Upper lobe of left lung (tissue), 4 donors: ENCODE measurements at regions not wholly inside any gene's neighbourhood (a gene's known extent, or its start where the extent isn't known, plus 50 kb on each side); places are given as distances from the start of the nearest gene placed in this dataset.

ENCODE experiments used
- CTCF ChIP-seq, 6 experiments: fragments of 450-650 bp in 4 of 6; fragments of 200-600 bp in 2 of 6; sonication (generic) in 2 of 6; IDR thresholded peaks; one replicate each; pipeline ENCODE4 v1.5.1; 2016 to 2019; ENCODE audit warnings: antibody characterized with exemption in 6 of 6
- EP300 ChIP-seq, 4 donors: sonication (generic); formaldehyde crosslinking; IDR thresholded peaks; one replicate each; pipeline ENCODE4 v1.5.1; 2017; ENCODE audit warnings: antibody characterized with exemption in 4 of 4, control low read depth in 2 of 4
- POLR2A ChIP-seq, 4 donors: fragments of 450-650 bp; IDR thresholded peaks; one replicate each; pipeline ENCODE4 v1.5.1; 2016 to 2017; ENCODE audit warnings: antibody characterized with exemption in 4 of 4, mild to moderate bottlenecking in 2 of 4
- POLR2AphosphoS5 ChIP-seq, 2 donors: sonication (generic); formaldehyde crosslinking; IDR thresholded peaks; one replicate each; pipeline ENCODE4 v1.5.1; 2017; ENCODE audit warnings: antibody characterized with exemption in 2 of 2

- TF ChIP-seq CTCF (IDR thresholded peaks at IDR 0.05) (no peak), POLR2AphosphoS5 (IDR thresholded peaks at IDR 0.05) (no peak), POLR2A (IDR thresholded peaks at IDR 0.05) (no peak), EP300 (IDR thresholded peaks at IDR 0.05) (no peak)
Observed at GRCh38 chr5:68021916-68022315, 193.6 kb upstream of the PIK3R1 start.
